BE2C (cell line): ENCODE measurements at regions not wholly inside any gene's neighbourhood (a gene's known extent, or its start where the extent isn't known, plus 50 kb on each side); places are given as distances from the start of the nearest gene placed in this dataset.
"Not testable (repeated sequence)": the region's sequence is repeated elsewhere in the genome, so short reads cannot be mapped to it uniquely, and the experiment has no call there.

Experiments used
- DNase-seq: peaks from one replicate; pipeline ENCODE4 v3.0.0-alpha.2; 2020
- H3K27me3 ChIP-seq: fragments of 250-450 bp; sonication (Bioruptor Pico); 2 replicates; pipeline ENCODE4 v1.5.1; 2020; ENCODE audit warnings: mild to moderate bottlenecking
- H3K36me3 ChIP-seq: fragments of 250-450 bp; sonication (Bioruptor Pico); 2 replicates; pipeline ENCODE4 v1.5.1; 2020; ENCODE audit warnings: mild to moderate bottlenecking
- H3K4me1 ChIP-seq: fragments of 250-450 bp; sonication (Bioruptor Pico); 2 replicates; pipeline ENCODE4 v1.5.1; 2020
- H3K4me3 ChIP-seq: 2 replicates; pipeline ENCODE4 v1.5.1; 2011; ENCODE audit warnings: low read depth, low read length
- H3K9me3 ChIP-seq: fragments of 250-450 bp; sonication (Bioruptor Pico); 2 replicates; pipeline ENCODE4 v1.5.1; 2020
- TF ChIP-seq, protein P1 (sequence below): IDR thresholded peaks from 2 replicates; pipeline ENCODE4 v1.5.1; 2012; ENCODE audit warnings: mild to moderate bottlenecking, low read depth, low read length

DNA sequence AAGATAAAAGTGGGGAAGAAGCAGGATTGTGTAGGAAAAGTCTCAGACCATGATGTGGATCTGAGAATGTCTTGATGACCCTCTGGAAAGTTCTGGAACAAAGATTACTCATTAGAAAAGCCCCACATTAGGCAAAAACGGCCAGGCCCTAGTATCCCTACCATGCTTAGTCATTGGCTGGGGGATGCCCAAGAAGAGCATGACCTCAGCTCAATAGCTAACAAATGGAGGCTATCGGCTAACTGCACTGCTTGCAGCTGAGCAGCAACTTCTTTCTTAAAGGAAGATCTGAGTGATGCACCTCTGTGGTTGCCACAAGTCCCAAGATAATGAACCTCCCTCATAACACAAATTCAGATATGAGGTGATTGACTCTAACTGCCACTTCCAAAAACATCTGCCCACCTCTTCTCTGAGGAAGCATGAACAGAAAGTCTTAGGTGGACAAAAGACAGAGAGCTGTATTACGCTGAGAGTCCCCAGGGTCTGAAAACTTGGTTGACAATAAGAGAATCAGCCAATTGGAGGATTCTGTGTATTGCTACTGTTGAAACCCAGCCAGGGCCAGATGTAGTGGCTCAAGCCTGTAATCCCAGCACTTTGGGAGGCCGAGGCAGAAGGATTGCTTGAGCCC is 64.6 kb upstream of the AK4 start:
- Histone ChIP-seq H3K27me3 (no peaks in the 10 kb centered on the region), H3K4me1 (no peaks in the 10 kb centered on the region), H3K9me3 (no peaks in the 10 kb centered on the region), H3K36me3 (no peaks in the 10 kb centered on the region), H3K4me3 (no peak overlapping the region)
- no peak for DNase-seq
- TF ChIP-seq, protein P1, sequence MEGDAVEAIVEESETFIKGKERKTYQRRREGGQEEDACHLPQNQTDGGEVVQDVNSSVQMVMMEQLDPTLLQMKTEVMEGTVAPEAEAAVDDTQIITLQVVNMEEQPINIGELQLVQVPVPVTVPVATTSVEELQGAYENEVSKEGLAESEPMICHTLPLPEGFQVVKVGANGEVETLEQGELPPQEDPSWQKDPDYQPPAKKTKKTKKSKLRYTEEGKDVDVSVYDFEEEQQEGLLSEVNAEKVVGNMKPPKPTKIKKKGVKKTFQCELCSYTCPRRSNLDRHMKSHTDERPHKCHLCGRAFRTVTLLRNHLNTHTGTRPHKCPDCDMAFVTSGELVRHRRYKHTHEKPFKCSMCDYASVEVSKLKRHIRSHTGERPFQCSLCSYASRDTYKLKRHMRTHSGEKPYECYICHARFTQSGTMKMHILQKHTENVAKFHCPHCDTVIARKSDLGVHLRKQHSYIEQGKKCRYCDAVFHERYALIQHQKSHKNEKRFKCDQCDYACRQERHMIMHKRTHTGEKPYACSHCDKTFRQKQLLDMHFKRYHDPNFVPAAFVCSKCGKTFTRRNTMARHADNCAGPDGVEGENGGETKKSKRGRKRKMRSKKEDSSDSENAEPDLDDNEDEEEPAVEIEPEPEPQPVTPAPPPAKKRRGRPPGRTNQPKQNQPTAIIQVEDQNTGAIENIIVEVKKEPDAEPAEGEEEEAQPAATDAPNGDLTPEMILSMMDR, result no peak

DNA sequence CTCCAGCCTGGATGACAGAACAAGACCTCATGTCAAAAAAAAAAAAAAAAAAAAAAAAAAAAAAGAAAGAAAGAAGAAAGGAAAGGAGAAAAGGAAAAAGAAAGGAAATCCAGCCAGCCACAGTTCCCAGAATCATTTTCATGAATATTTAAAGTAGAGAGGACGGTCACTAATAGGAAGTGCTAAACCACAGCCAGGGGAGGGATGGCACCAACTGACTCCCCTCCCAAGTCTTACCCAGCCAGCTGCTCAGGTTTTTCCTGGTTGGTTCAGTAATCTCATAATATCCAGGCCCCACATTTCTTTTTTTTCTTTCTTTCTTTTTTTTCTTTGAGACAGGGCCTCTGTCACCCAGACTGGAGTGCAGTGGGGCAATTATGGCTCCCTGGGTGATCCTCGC is 63.9 kb upstream of the AK4 start:
- Histone ChIP-seq H3K27me3 (no peaks in the 10 kb centered on the region), H3K9me3 (no peaks in the 10 kb centered on the region), H3K36me3 (no peaks in the 10 kb centered on the region), H3K4me1 (no peaks in the 10 kb centered on the region), H3K4me3 (no peak overlapping the region)
- no peak for DNase-seq
- TF ChIP-seq, protein P1, result no peak

DNA sequence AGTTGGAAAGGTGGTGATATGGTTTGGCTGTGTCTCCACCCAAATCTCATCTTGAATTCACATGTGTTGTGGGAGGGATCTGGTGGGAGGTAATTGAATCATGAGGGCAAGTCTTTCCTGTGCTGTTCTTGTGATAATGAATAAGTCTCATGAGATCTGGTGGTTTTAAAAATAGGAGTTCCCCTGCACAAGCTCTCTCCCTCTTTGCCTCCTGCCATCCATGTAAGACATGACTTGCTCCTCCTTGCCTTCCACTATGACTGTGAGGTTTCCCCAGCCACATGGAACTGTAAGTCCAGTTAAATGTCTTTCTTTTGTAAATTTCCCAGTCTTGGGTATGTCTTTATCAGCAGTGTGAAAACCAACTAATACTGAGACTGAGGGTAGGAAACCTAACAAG is 60.5 kb upstream of the AK4 start:
- DNase-seq, H3K36me3 ChIP-seq, H3K9me3 ChIP-seq, H3K27me3 ChIP-seq, H3K4me1 ChIP-seq, H3K4me3 ChIP-seq: not testable (repeated sequence)

DNA sequence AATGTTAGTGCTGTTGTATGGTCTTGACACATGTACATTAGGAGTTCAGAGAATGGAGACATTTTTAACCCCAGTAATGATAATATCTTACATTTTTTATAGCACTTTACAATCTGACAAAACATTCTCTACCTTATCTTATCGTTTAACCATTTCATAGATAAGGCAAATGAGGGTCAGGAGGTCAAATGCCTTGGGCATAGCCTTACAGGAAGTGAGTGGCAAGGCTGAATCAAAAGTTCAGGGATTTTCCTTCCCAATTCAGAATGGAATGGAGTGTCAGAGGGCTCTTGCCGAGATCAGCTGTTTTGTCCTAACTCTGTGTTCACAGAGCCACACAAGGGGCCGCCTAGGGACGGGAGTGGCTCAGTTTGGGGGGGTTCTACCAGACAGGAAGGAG is 57.6 kb upstream of the AK4 start:
- H3K4me3 ChIP-seq, result no peak overlapping the region
- H3K27me3 ChIP-seq, result no peaks in the 10 kb centered on the region
- H3K36me3 ChIP-seq, result no peaks in the 10 kb centered on the region
- no peak for DNase-seq
- TF ChIP-seq, protein P1, result no peak
- H3K9me3 ChIP-seq, result no peaks in the 10 kb centered on the region
- no peaks in the 10 kb centered on the region for H3K4me1 ChIP-seq

DNA sequence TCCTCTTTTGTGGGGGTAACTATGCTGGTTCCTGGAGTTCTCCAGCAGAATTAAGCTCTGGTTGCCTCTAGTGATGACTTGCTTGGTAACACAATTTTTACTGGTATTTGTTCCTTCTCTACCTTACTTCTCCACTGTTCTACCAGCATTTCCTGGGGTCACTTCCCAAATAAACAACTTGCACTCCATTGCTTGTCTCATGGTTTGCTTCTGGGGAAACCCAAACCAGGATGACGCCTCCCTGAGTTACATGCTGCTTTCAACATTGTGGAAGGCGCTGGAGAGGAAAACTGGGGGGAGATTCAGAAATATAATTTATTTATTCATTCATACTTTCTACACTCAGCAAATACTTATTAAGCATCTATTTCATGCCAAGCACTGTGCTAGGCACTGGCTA is 55.3 kb upstream of the AK4 start:
- Histone ChIP-seq H3K27me3 (no peaks in the 10 kb centered on the region), H3K4me1 (no peaks in the 10 kb centered on the region), H3K36me3 (no peaks in the 10 kb centered on the region), H3K9me3 (no peaks in the 10 kb centered on the region), H3K4me3 (no peak overlapping the region)
- TF ChIP-seq, protein P1, result no peak
- no peak for DNase-seq

DNA sequence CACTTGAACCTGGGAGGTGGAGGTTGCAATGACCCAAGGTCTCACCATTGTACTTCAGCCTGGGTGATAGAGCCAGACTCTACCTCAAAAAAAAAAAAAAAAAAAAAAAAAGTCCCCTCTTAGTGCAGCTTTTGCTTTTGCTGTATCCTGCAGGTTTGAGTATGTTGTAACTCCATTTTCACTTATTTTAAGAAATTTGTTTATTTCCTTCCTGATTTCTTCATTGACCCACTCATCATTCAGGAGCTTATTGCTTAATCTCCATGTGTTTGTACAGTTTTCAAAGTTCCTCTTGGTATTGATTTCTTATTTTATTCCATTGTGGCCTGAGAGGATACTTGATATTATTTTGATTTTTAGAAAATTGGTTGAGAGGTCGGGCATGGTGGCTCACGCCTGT is 50.9 kb upstream of the AK4 start:
- TF ChIP-seq, protein P1, result no peak
- H3K9me3 ChIP-seq, result no peaks in the 10 kb centered on the region
- no peak for DNase-seq

More for the DNA sequence above, 50.9 kb upstream of the AK4 start:
- Histone ChIP-seq H3K4me1 (no peaks in the 10 kb centered on the region), H3K4me3 (no peak overlapping the region), H3K36me3 (no peaks in the 10 kb centered on the region), H3K27me3 (no peaks in the 10 kb centered on the region)
